ENCODE measurements at regions not wholly inside any gene's neighbourhood (a gene's known extent, or its start where the extent isn't known, plus 50 kb on each side); places are given as distances from the start of the nearest gene placed in this dataset.

DNA sequence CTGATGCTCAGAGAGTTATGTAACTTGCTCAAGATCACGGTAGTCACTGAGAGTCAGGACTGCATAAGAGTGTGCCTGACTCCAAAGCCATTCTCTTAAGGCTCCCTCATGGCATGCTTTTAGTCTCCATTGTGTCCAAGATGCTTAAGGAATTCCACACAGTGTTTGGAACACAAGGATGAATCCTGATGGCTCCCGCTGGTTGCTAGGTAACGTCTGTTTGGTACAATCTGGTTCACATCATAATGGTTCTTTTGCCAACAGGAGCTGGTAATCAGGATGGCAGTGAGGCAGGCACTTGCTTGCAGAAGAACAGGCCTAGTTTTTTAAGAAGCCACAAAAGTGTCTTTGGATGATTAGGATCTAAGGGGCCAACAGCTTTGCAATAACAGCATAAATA lies 436.5 kb upstream of the DAB1 start:
- Histone ChIP-seq H4K20me1 (ENCODE audit: low read depth, low read length) (no peaks in the 10 kb centered on the region), H3K4me2 (ENCODE audit: low read depth, low read length, poor library complexity, severe bottlenecking) (no peak overlapping the region)

DNA sequence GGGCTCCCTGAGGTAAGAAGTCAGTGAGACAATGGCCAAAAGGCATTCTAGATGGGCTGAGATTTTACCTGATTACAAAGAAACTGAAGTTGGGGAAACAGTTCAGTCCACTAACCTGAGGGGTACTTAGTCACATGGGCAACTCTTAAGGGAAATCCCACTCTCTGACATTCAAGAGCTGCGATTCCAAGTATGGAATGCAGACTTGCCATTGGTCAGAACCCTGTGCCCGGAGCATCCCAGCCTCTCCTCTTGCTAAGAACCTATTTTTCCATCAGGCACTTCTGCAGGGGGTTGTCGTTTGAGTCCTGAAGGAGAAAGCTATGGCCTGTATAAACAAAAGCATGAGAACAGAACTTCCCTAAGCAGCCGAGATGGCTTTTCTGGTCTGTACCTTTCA lies 434.9 kb upstream of the DAB1 start:
- Histone ChIP-seq H3K36me3 (ENCODE audit: low read length) (no peaks in the 10 kb centered on the region), H2AFZ (ENCODE audit: low read depth, low read length, severe bottlenecking) (no peak overlapping the region), H3K27me3 (ENCODE audit: low read length) (no peaks in the 10 kb centered on the region), H3K27ac (ENCODE audit: low read depth, low read length) (no peak overlapping the region), H4K20me1 (ENCODE audit: low read depth, low read length) (no peaks in the 10 kb centered on the region), H3F3A (ENCODE audit: insufficient read depth) (no peaks in the 10 kb centered on the region), H3K4me2 (ENCODE audit: low read depth, low read length, poor library complexity, severe bottlenecking) (no peak overlapping the region), H3K4me3 (ENCODE audit: insufficient read depth, low read length, poor library complexity, severe bottlenecking) (no peak overlapping the region), H3K9ac (ENCODE audit: low read length) (no peak overlapping the region), H3K9me3 (ENCODE audit: insufficient read depth, low read length) (no peaks in the 10 kb centered on the region), H3K9me2 (replicated peaks; ENCODE audit: insufficient read depth, low read length) (no peaks in the 10 kb centered on the region), H3K79me2 (ENCODE audit: insufficient read depth, low read length) (no peaks in the 10 kb centered on the region)
- TF ChIP-seq, protein P1, sequence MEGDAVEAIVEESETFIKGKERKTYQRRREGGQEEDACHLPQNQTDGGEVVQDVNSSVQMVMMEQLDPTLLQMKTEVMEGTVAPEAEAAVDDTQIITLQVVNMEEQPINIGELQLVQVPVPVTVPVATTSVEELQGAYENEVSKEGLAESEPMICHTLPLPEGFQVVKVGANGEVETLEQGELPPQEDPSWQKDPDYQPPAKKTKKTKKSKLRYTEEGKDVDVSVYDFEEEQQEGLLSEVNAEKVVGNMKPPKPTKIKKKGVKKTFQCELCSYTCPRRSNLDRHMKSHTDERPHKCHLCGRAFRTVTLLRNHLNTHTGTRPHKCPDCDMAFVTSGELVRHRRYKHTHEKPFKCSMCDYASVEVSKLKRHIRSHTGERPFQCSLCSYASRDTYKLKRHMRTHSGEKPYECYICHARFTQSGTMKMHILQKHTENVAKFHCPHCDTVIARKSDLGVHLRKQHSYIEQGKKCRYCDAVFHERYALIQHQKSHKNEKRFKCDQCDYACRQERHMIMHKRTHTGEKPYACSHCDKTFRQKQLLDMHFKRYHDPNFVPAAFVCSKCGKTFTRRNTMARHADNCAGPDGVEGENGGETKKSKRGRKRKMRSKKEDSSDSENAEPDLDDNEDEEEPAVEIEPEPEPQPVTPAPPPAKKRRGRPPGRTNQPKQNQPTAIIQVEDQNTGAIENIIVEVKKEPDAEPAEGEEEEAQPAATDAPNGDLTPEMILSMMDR (IDR thresholded peaks at IDR 0.05; ENCODE audit: insufficient read depth, low read length, poor library complexity, severe bottlenecking) = no peak
- TF ChIP-seq EZH2phosphoT487 (conservative IDR thresholded peaks at IDR 0.05; ENCODE audit: low read length) = no peak

More for the DNA sequence above, 436.5 kb upstream of the DAB1 start:
- no peak overlapping the region for H2AFZ ChIP-seq (ENCODE audit: low read depth, low read length, severe bottlenecking)
- no peak overlapping the region for H3K9ac ChIP-seq (ENCODE audit: low read length)
- H3K27ac ChIP-seq (ENCODE audit: low read depth, low read length) = no peak overlapping the region
- no peak overlapping the region for H3K4me3 ChIP-seq (ENCODE audit: insufficient read depth, low read length, poor library complexity, severe bottlenecking)
- no peaks in the 10 kb centered on the region for H3K27me3 ChIP-seq (ENCODE audit: low read length)
- H3K9me2 ChIP-seq (replicated peaks; ENCODE audit: insufficient read depth, low read length) = no peaks in the 10 kb centered on the region
- no peaks in the 10 kb centered on the region for H3K36me3 ChIP-seq (ENCODE audit: low read length)
- H3K79me2 ChIP-seq (ENCODE audit: insufficient read depth, low read length) = no peaks in the 10 kb centered on the region
- no peaks in the 10 kb centered on the region for H3F3A ChIP-seq (ENCODE audit: insufficient read depth)
- H3K9me3 ChIP-seq (ENCODE audit: insufficient read depth, low read length) = no peaks in the 10 kb centered on the region
- TF ChIP-seq EZH2phosphoT487 (conservative IDR thresholded peaks at IDR 0.05; ENCODE audit: low read length) = no peak
- TF ChIP-seq, protein P1 (IDR thresholded peaks at IDR 0.05; ENCODE audit: insufficient read depth, low read length, poor library complexity, severe bottlenecking) = no peak

DNA sequence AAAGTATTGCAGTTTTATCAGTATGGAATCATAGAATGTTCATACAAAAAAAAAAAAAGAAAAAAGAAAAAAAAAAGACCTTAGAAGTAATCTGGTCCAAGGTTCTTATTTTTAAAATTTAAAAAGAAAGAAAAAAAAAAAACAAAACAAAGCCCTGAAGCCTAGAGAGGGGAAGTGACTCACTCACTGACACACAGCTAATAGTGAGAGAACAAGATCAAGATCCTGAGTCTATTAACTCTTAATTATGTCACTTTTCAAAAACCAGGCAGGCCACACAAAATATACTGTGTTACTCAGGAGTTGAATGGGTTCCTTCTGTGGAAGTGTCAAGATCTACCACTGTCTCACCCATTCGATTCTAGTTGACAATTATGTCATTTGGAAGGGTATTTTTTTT lies 433.9 kb upstream of the DAB1 start:
- no peaks in the 10 kb centered on the region for H3F3A ChIP-seq (ENCODE audit: insufficient read depth)
- no peaks in the 10 kb centered on the region for H3K36me3 ChIP-seq (ENCODE audit: low read length)
- H4K20me1 ChIP-seq (ENCODE audit: low read depth, low read length) = no peaks in the 10 kb centered on the region
- no peaks in the 10 kb centered on the region for H3K79me2 ChIP-seq (ENCODE audit: insufficient read depth, low read length)
- no peaks in the 10 kb centered on the region for H3K9me3 ChIP-seq (ENCODE audit: insufficient read depth, low read length)
- no peaks in the 10 kb centered on the region for H3K9me2 ChIP-seq (replicated peaks; ENCODE audit: insufficient read depth, low read length)
- TF ChIP-seq EZH2phosphoT487 (conservative IDR thresholded peaks at IDR 0.05; ENCODE audit: low read length) = no peak
- TF ChIP-seq, protein P1 (IDR thresholded peaks at IDR 0.05; ENCODE audit: insufficient read depth, low read length, poor library complexity, severe bottlenecking) = no peak
- H3K4me2 ChIP-seq (ENCODE audit: low read depth, low read length, poor library complexity, severe bottlenecking) = no peak overlapping the region
- no peak overlapping the region for H3K4me3 ChIP-seq (ENCODE audit: insufficient read depth, low read length, poor library complexity, severe bottlenecking)
- no peak overlapping the region for H3K9ac ChIP-seq (ENCODE audit: low read length)
- H2AFZ ChIP-seq (ENCODE audit: low read depth, low read length, severe bottlenecking) = no peak overlapping the region
- no peak overlapping the region for H3K27ac ChIP-seq (ENCODE audit: low read depth, low read length)
- H3K27me3 ChIP-seq (ENCODE audit: low read length) = no peaks in the 10 kb centered on the region
